IPS DF 6.9 (cell line): ENCODE measurements at regions not wholly inside any gene's neighbourhood (a gene's known extent, or its start where the extent isn't known, plus 50 kb on each side); places are given as distances from the start of the nearest gene placed in this dataset.

Source experiments
- DNase-seq: peaks from one replicate; pipeline ENCODE4 v3.0.0-alpha.2; 2013; ENCODE audit warnings: low read depth, low spot score
- H3K27ac ChIP-seq: one replicate; pipeline ENCODE4 v1.5.1; 2013; ENCODE audit warnings: low read length, control low read depth
- H3K27me3 ChIP-seq: 2 replicates; pipeline ENCODE4 v1.6.1; 2013; ENCODE audit warnings: mild to moderate bottlenecking, low read length; ENCODE audit not compliant: control insufficient read depth, insufficient read depth
- H3K36me3 ChIP-seq: 2 replicates; pipeline ENCODE4 v1.6.1; 2013; ENCODE audit warnings: low read length; ENCODE audit not compliant: control insufficient read depth, insufficient read depth
- H3K4me1 ChIP-seq: 2 replicates; pipeline ENCODE4 v1.6.1; 2013; ENCODE audit warnings: low read length; ENCODE audit not compliant: control insufficient read depth, insufficient read depth
- H3K4me3 ChIP-seq: 2 replicates; pipeline ENCODE4 v1.5.1; 2013; ENCODE audit warnings: mild to moderate bottlenecking, low read length
- H3K9me3 ChIP-seq: 2 replicates; pipeline ENCODE4 v1.6.1; 2013; ENCODE audit warnings: low read length, inconsistent platforms; ENCODE audit not compliant: control insufficient read depth, insufficient read depth
- WGBS: extraction: QIAGEN DNeasy Blood & Tissue Kit; methylation state at CpG from one replicate; pipeline ENCODE4 v1.1.7; 2013; ENCODE audit warnings: mixed read lengths, missing lambda C conversion rate; ENCODE audit not compliant: insufficient read length, insufficient coverage; 5-methylcytosine and 5-hydroxymethylcytosine counted together

GRCh38 chr14:51328772-51329353 is 88.8 kb downstream of the TMX1 start:
- no peaks in the 10 kb centered on the region for H3K27me3 ChIP-seq
- H3K36me3 ChIP-seq, result no peaks in the 10 kb centered on the region
- no peaks in the 10 kb centered on the region for H3K9me3 ChIP-seq
- DNase-seq, result no peak
- no CpG with 5 or more reads among the region's 6 CpGs for WGBS
- no peak overlapping the region for H3K4me3 ChIP-seq
- no peaks in the 10 kb centered on the region for H3K4me1 ChIP-seq
- H3K27ac ChIP-seq, result no peak overlapping the region

GRCh38 chr14:51331486-51332367 is 91.7 kb downstream of the TMX1 start:
- no peak overlapping the region for H3K4me3 ChIP-seq
- no peak overlapping the region for H3K27ac ChIP-seq
- no peaks in the 10 kb centered on the region for H3K36me3 ChIP-seq
- H3K27me3 ChIP-seq, result no peaks in the 10 kb centered on the region
- H3K4me1 ChIP-seq, result no peaks in the 10 kb centered on the region
- DNase-seq, result no peak
- WGBS, result no CpG with 5 or more reads among the region's 8 CpGs
- H3K9me3 ChIP-seq, result no peaks in the 10 kb centered on the region

- Histone ChIP-seq H3K4me1 (no peaks in the 10 kb centered on the region), H3K9me3 (no peaks in the 10 kb centered on the region), H3K27me3 (no peaks in the 10 kb centered on the region), H3K4me3 (no peak overlapping the region), H3K36me3 (no peaks in the 10 kb centered on the region), H3K27ac (no peak overlapping the region)
- no peak for DNase-seq
- whole genome bisulfite sequencing, result no CpG with 5 or more reads among the region's 4 CpGs
Measured at GRCh38 chr14:51333299-51333698, 93.3 kb downstream of the TMX1 start.

- no CpG with 5 or more reads among the region's 1 CpG for WGBS
- no peak overlapping the region for H3K4me3 ChIP-seq
Measured at GRCh38 chr14:51333901-51334521, 94.0 kb downstream of the TMX1 start.

GRCh38 chr14:51334566-51334965 is 94.5 kb downstream of the TMX1 start:
- Histone ChIP-seq H3K27ac (no peak overlapping the region), H3K27me3 (no peaks in the 10 kb centered on the region), H3K9me3 (no peaks in the 10 kb centered on the region), H3K4me1 (no peaks in the 10 kb centered on the region), H3K36me3 (no peaks in the 10 kb centered on the region), H3K4me3 (no peak overlapping the region)
- no peak for DNase-seq
- WGBS, result no CpG with 5 or more reads among the region's 5 CpGs

More at GRCh38 chr14:51333901-51334521, 94.0 kb downstream of the TMX1 start:
- Histone ChIP-seq H3K4me1 (no peaks in the 10 kb centered on the region), H3K9me3 (no peaks in the 10 kb centered on the region), H3K36me3 (no peaks in the 10 kb centered on the region), H3K27ac (no peak overlapping the region), H3K27me3 (no peaks in the 10 kb centered on the region)
- DNase-seq, result no peak

- Histone ChIP-seq H3K9me3 (no peaks in the 10 kb centered on the region), H3K4me3 (no peak overlapping the region), H3K36me3 (no peaks in the 10 kb centered on the region), H3K27me3 (no peaks in the 10 kb centered on the region), H3K27ac (no peak overlapping the region), H3K4me1 (no peaks in the 10 kb centered on the region)
- DNase-seq, result no peak
- WGBS, result no CpG with 5 or more reads among the region's 2 CpGs
Measured at GRCh38 chr14:51335531-51335930, 95.5 kb downstream of the TMX1 start.

- H3K36me3 ChIP-seq, result no peaks in the 10 kb centered on the region
- H3K27me3 ChIP-seq, result no peaks in the 10 kb centered on the region
- H3K9me3 ChIP-seq, result no peaks in the 10 kb centered on the region
- DNase-seq, result no peak
- no peaks in the 10 kb centered on the region for H3K4me1 ChIP-seq
- H3K4me3 ChIP-seq, result no peak overlapping the region
- H3K27ac ChIP-seq, result no peak overlapping the region
- 100% methylated on average over 1 of the region's 3 CpGs for WGBS
Measured at GRCh38 chr14:51335961-51336723, 96.1 kb downstream of the TMX1 start.

GRCh38 chr14:51336734-51337133 is 96.7 kb downstream of the TMX1 start:
- H3K9me3 ChIP-seq, result no peaks in the 10 kb centered on the region
- no peak overlapping the region for H3K27ac ChIP-seq
- no peaks in the 10 kb centered on the region for H3K4me1 ChIP-seq
- H3K27me3 ChIP-seq, result no peaks in the 10 kb centered on the region
- H3K36me3 ChIP-seq, result no peaks in the 10 kb centered on the region
- no peak for DNase-seq
- WGBS, result no CpG with 5 or more reads among the region's 2 CpGs
- H3K4me3 ChIP-seq, result no peak overlapping the region

GRCh38 chr14:51337520-51337919 is 97.5 kb downstream of the TMX1 start:
- no peak overlapping the region for H3K4me3 ChIP-seq
- no CpG with 5 or more reads among the region's 4 CpGs for WGBS
- no peak overlapping the region for H3K27ac ChIP-seq
- H3K4me1 ChIP-seq, result no peaks in the 10 kb centered on the region
- no peaks in the 10 kb centered on the region for H3K27me3 ChIP-seq
- DNase-seq, result no peak
- no peaks in the 10 kb centered on the region for H3K36me3 ChIP-seq
- H3K9me3 ChIP-seq, result no peaks in the 10 kb centered on the region

- no peaks in the 10 kb centered on the region for H3K9me3 ChIP-seq
- no CpG with 5 or more reads among the region's 2 CpGs for WGBS
- H3K36me3 ChIP-seq, result no peaks in the 10 kb centered on the region
- DNase-seq, result no peak
- no peak overlapping the region for H3K4me3 ChIP-seq
- H3K4me1 ChIP-seq, result no peaks in the 10 kb centered on the region
- no peaks in the 10 kb centered on the region for H3K27me3 ChIP-seq
- H3K27ac ChIP-seq, result no peak overlapping the region
Measured at GRCh38 chr14:51341338-51341737, 101.3 kb downstream of the TMX1 start.
